AG10803 (cell line): ENCODE measurements at regions not wholly inside any gene's neighbourhood (a gene's known extent, or its start where the extent isn't known, plus 50 kb on each side); places are given as distances from the start of the nearest gene placed in this dataset.
"Not testable (repeated sequence)": the region's sequence is repeated elsewhere in the genome, so short reads cannot be mapped to it uniquely, and the experiment has no call there.

Experiments
- DNase-seq: peaks from one replicate; pipeline ENCODE4 v3.0.0; 2010; ENCODE audit warnings: low read depth
- H3K4me3 ChIP-seq: 2 replicates; pipeline ENCODE4 v1.5.1; 2011; ENCODE audit warnings: mild to moderate bottlenecking, low read length, control low read depth
- TF ChIP-seq, protein P1 (sequence below): conservative IDR thresholded peaks from 2 replicates; pipeline ENCODE4 v1.5.1; 2011; ENCODE audit warnings: mild to moderate bottlenecking, low read length, control low read depth, inconsistent platforms

DNA sequence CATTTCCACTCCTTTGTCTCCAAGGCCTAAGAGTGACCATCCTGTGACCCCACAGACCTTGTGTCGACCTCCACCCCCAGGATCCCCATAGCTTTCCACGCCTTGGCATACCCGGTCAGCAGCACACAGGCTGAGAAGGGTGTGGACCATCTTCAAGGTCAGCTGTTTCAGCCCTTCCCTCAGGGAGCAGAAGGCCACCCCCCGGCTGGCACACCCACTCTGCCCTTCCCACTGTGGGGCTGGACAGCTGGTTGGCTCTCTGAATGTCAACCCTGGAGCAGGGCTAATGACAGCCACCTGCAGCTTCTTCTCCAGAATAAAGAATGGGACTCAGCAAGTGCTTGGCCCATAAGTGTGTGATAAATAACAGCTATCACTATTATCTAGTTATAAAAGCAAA lies 93.1 kb downstream of the OLFM1 start:
- TF ChIP-seq, protein P1, sequence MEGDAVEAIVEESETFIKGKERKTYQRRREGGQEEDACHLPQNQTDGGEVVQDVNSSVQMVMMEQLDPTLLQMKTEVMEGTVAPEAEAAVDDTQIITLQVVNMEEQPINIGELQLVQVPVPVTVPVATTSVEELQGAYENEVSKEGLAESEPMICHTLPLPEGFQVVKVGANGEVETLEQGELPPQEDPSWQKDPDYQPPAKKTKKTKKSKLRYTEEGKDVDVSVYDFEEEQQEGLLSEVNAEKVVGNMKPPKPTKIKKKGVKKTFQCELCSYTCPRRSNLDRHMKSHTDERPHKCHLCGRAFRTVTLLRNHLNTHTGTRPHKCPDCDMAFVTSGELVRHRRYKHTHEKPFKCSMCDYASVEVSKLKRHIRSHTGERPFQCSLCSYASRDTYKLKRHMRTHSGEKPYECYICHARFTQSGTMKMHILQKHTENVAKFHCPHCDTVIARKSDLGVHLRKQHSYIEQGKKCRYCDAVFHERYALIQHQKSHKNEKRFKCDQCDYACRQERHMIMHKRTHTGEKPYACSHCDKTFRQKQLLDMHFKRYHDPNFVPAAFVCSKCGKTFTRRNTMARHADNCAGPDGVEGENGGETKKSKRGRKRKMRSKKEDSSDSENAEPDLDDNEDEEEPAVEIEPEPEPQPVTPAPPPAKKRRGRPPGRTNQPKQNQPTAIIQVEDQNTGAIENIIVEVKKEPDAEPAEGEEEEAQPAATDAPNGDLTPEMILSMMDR: no peak
- DNase-seq: no peak
- H3K4me3 ChIP-seq: no peak overlapping the region

DNA sequence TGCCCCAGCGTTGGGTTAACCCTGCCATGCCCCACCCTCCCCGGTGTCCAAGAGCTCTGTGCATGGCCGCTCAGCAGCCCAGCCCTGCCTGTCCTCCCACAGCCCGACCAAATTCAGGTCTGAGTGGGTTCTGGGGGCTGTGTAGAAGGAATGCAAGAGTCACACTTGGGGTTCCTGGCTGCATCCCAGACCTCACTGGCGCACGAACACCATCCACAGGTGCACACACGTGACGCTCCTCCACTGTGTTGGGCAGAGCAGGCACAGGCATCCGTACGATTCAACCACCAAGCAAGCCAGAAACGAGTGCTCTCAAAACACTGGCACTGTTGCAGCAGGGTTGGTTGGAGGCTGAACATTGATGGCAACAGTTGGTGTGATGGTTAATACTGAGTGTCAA lies 93.9 kb downstream of the OLFM1 start:
- TF ChIP-seq, protein P1: no peak
- no peak for DNase-seq
- no peak overlapping the region for H3K4me3 ChIP-seq

DNA sequence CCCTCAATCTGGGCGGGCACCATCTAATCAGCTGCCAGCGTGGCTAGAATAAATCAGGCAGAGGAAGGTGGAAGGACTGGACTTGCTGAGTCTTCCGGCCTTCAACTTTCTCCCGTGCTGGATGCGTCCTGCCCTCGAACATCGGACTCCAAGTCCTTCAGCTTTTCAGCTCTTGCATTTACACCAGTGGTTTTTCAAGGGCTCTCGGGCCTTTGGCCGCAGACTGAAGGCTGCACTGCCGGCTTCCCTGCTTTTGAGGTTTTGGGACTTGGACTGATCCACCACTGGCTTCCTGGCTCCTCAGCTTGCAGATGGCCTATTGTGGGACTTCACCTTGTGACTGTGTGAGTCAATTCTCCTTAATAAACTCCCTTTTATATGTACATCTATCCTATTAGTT lies 94.4 kb downstream of the OLFM1 start:
- not testable (repeated sequence) for DNase-seq, H3K4me3 ChIP-seq

DNA sequence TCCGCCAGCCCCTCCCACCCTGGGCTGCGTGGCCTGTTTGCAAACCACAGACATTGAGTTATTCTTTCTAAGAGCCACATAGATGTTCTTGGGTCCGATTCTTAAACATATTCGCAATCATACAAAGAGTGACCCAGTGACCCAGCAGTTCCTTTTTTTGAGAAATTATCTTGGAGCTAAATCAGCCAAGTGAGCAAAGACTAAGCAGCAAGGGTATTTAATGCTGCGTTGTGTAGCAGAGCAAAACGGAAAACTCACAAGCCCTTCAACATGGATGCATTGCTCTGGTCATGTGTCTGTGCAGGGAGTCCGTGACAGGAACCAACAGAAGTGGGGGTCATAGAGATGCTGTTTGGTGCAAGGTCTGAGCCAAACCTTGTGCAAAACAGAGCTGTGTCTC lies 95.6 kb downstream of the OLFM1 start:
- TF ChIP-seq, protein P1: no peak
- no peak for DNase-seq
- no peak overlapping the region for H3K4me3 ChIP-seq

DNA sequence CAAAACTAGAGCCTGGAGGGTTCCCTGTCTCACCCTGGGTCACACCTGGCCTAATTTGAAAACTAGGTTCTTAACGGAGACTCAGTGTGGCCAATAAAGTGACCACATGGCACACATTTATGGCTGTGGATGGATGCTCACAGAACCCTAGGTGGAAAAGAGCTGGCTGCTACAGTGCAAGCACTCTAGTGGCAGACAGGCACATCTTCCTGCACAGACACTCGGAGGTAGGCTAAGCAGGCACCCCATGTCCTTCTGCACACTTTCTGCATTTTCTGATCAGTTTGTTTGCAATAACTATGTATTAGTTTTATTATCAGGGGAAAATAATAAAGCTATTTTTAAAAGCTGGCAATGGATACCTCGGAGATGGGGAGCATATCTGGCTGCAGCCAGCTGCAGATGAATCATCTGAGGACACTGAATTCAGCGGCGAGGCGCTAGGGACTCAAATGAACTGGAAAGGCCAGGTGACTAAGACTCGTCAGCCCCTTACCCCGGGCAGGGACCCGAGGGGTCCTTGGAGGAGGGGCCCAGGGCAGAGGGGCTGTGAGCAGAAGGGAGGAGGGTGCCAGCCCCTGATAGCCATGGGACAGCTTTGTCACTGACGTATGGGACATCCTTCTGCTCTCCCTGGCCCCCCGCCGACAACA lies 96.2 kb downstream of the OLFM1 start:
- no peak overlapping the region for H3K4me3 ChIP-seq
- TF ChIP-seq, protein P1: no peak
- no peak for DNase-seq

DNA sequence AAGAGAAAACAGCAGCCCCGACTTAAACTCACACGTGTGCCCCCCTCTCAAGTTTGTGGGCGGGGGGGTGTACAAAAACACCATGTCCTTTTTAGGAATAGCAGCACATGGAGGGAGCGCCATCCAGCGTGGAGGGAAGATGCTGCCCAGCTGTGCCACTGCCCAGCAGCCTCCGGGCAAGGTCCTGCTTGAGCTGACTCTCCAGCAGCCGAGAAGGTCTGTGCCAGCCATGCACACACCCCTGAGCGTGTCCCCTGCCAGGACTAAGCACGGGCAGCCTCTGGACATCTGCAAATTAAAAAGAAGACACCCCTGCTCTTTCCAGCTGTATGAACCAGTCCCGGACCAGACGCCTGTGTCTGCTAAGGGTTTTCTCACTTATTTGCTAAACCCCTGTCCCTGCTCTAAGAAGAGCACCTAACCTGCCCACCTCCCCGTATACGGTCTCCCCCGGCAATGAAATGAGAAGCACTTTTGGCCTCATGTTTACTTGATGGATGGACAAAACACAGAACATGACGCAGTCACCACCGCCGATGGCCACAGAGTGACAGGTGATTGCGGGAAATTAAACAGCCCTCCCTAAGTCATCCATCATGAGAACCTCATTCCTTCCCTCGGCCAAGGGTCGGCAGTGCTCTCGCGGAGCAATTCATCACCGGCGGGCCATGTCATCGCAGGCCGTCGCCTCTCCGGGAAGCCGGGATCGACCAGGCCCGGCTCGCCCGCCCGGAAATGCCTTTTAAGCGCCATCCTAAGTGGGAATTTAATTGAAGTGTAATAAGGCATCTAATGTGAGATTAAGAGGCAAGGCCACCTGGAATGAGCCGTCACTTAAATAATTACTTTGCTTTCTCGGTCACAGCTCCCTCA lies 96.9 kb downstream of the OLFM1 start:
- H3K4me3 ChIP-seq: no peak overlapping the region
- TF ChIP-seq, protein P1: no peak
- DNase-seq: no peak

DNA sequence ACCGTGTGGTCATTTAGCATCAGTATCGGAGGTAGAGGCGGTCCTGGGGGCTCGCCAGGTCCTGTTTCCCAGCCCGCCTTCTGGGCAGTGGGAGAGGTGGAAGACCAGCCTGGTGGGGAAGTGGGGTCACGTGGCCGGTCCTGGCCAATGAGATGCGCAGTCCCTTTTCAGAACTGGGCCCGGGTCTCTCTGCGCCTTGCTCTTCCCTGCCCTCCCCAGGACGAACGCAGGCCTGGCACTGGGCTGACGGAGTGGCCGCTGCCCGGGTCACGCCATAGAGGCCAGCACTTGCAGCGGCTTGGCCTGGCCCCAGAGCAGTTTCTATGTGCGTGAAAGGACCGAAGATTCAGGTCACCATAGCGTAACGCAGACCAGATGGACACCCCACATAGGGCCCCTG lies 97.6 kb downstream of the OLFM1 start:
- no peak for DNase-seq
- TF ChIP-seq, protein P1: no peak
- no peak overlapping the region for H3K4me3 ChIP-seq
